ENCODE measurements at regions not wholly inside any gene's neighbourhood (a gene's known extent, or its start where the extent isn't known, plus 50 kb on each side); places are given as distances from the start of the nearest gene placed in this dataset.

GRCh38 chr2:14872779-14873325 is 240.3 kb downstream of the LRATD1 start:
- H3K27me3 ChIP-seq: no peaks in the 10 kb centered on the region
- intact Hi-C loops (cut with DNase I): no loop called here
- H3K4me1 ChIP-seq: peaks cover 2% of the 10 kb centered on the region
- no peak overlapping the region for H3K27ac ChIP-seq
- H3K4me3 ChIP-seq: no peak overlapping the region
- TF ChIP-seq CTCF (IDR thresholded peaks at IDR 0.05) (no peak), POLR2A (IDR thresholded peaks at IDR 0.05) (no peak)
- no peaks in the 10 kb centered on the region for H3K36me3 ChIP-seq (replicated peaks in 1 of 2; ENCODE audit: insufficient read depth in 1 of 2, low read depth in 2 of 2)
- no peaks in the 10 kb centered on the region for H3K9me3 ChIP-seq
- WGBS, 2 donors: 84 to 95% methylated on average over 17 of the region's 17 CpGs
- DNase-seq: no peak
- no peak for ATAC-seq

GRCh38 chr2:14881651-14882327 is 249.3 kb downstream of the LRATD1 start:
- no peaks in the 10 kb centered on the region for H3K36me3 ChIP-seq (replicated peaks in 1 of 2; ENCODE audit: insufficient read depth in 1 of 2, low read depth in 2 of 2)
- no peak overlapping the region for H3K4me3 ChIP-seq
- H3K27me3 ChIP-seq: no peaks in the 10 kb centered on the region
- TF ChIP-seq CTCF (IDR thresholded peaks at IDR 0.05) (no peak), POLR2A (IDR thresholded peaks at IDR 0.05) (no peak)
- no peaks in the 10 kb centered on the region for H3K9me3 ChIP-seq
- 31 to 33% methylated on average over 3 of the region's 3 CpGs for WGBS, 2 donors
- intact Hi-C loops (cut with DNase I): no loop called here
- ATAC-seq (peak; percentile 58), DNase-seq (peak in 2 of 4 donors; percentile 5 to 26)
- H3K27ac ChIP-seq: no peak overlapping the region
- peaks cover 8% of the 10 kb centered on the region for H3K4me1 ChIP-seq

GRCh38 chr2:14884651-14885050 is 252.1 kb downstream of the LRATD1 start:
- WGBS, 2 donors: 78 to 84% methylated on average over 2 of the region's 2 CpGs
- no peak for DNase-seq
- Histone ChIP-seq H3K27ac (no peak overlapping the region), H3K27me3 (no peaks in the 10 kb centered on the region), H3K4me3 (no peak overlapping the region), H3K9me3 (no peaks in the 10 kb centered on the region), H3K4me1 (peaks cover 8% of the 10 kb centered on the region), H3K36me3 (replicated peaks in 1 of 2; ENCODE audit: insufficient read depth in 1 of 2, low read depth in 2 of 2) (no peaks in the 10 kb centered on the region)
- intact Hi-C loops (cut with DNase I): no loop called here
- no peak for ATAC-seq
- TF ChIP-seq CTCF (IDR thresholded peaks at IDR 0.05): no peak
- no peak for TF ChIP-seq POLR2A (IDR thresholded peaks at IDR 0.05)

GRCh38 chr2:14891546-14891945 is 259.0 kb downstream of the LRATD1 start:
- no peak for DNase-seq
- TF ChIP-seq POLR2A (IDR thresholded peaks at IDR 0.05) (no peak), CTCF (IDR thresholded peaks at IDR 0.05) (no peak)
- H3K27me3 ChIP-seq: no peaks in the 10 kb centered on the region
- WGBS, 2 donors: 57 to 70% methylated on average over 3 of the region's 3 CpGs
- no peak for ATAC-seq
- no peaks in the 10 kb centered on the region for H3K9me3 ChIP-seq
- H3K36me3 ChIP-seq (replicated peaks in 1 of 2; ENCODE audit: insufficient read depth in 1 of 2, low read depth in 2 of 2): no peaks in the 10 kb centered on the region
- H3K4me1 ChIP-seq: peaks cover 11% of the 10 kb centered on the region
- H3K4me3 ChIP-seq: no peak overlapping the region
- intact Hi-C loops (cut with DNase I): no loop called here
- no peak overlapping the region for H3K27ac ChIP-seq
